ENCODE measurements at regions not wholly inside any gene's neighbourhood (a gene's known extent, or its start where the extent isn't known, plus 50 kb on each side); places are given as distances from the start of the nearest gene placed in this dataset.
"Not testable (repeated sequence)": the region's sequence is repeated elsewhere in the genome, so short reads cannot be mapped to it uniquely, and the experiment has no call there.

GRCh38 chr4:152193059-152193458 is 342.8 kb downstream of the FBXW7 start:
- H4K20me1 ChIP-seq: no peaks in the 10 kb centered on the region
- H3K9ac ChIP-seq: 0 out of 22 replicates have a peak overlapping the region, but pooled peaks of 1 of the 11 experiments have one; percentile 65
- H3K4me3 ChIP-seq: no peak overlapping the region
- no peaks in the 10 kb centered on the region for H3K27me3 ChIP-seq
- H3K27ac ChIP-seq: peak overlapping the region in 4 of 11 experiments; percentile 58 to 69 (median 64); a peak in 6 of 22 replicates
- H3K9me3 ChIP-seq (replicated peaks in 1 of 11): peaks cover 15 to 41% (median 34%) of the 10 kb centered on the region in 11 experiments
- peaks cover 0 to 10% (median 0%) of the 10 kb centered on the region in 11 experiments; a peak in 3 of 22 replicates for H3K36me3 ChIP-seq
- H3K4me2 ChIP-seq: peak overlapping the region in 7 of 11 experiments; percentile 60 to 93 (median 86); a peak in 12 of 22 replicates
- H3K4me1 ChIP-seq: peaks cover 46 to 67% (median 48%) of the 10 kb centered on the region in 10 experiments
- no peak for TF ChIP-seq Cebpa-rat (IDR thresholded peaks at IDR 0.05)

GRCh38 chr4:152190907-152191306 is 345.0 kb downstream of the FBXW7 start:
- Histone ChIP-seq H3K27ac (peak overlapping the region in 6 of 11 experiments; percentile 7 to 69 (median 60); a peak in 8 of 22 replicates), H4K20me1 (no peaks in the 10 kb centered on the region), H3K4me3 (peak overlapping the region in 2 of 10 experiments; percentile 12 to 26; a peak in 2 of 20 replicates), H3K9ac (peak overlapping the region in 2 of 11 experiments; percentile 50 to 58; a peak in 3 of 22 replicates), H3K9me3 (replicated peaks in 1 of 11) (peaks cover 15 to 29% (median 25%) of the 10 kb centered on the region in 11 experiments), H3K27me3 (no peaks in the 10 kb centered on the region), H3K4me1 (peaks cover 63 to 78% (median 69%) of the 10 kb centered on the region in 10 experiments), H3K4me2 (peak overlapping the region; percentile 48 to 93 (median 86)), H3K36me3 (peaks cover 0 to 6% (median 0%) of the 10 kb centered on the region in 11 experiments; a peak in 3 of 22 replicates)
- TF ChIP-seq Cebpa-rat (IDR thresholded peaks at IDR 0.05): no peak

GRCh38 chr4:152189451-152190179 is 346.3 kb downstream of the FBXW7 start:
- TF ChIP-seq Cebpa-rat (IDR thresholded peaks at IDR 0.05): no peak
- Histone ChIP-seq H3K9me3 (replicated peaks in 1 of 11) (peaks cover 7 to 22% (median 18%) of the 10 kb centered on the region in 11 experiments), H3K4me3 (peak overlapping the region in 3 of 10 experiments; percentile 7 to 30 (median 25); a peak in 4 of 20 replicates), H3K4me2 (peak overlapping the region; percentile 60 to 93 (median 86)), H3K27me3 (no peaks in the 10 kb centered on the region), H3K36me3 (peaks cover 0 to 5% (median 0%) of the 10 kb centered on the region in 11 experiments; a peak in 2 of 22 replicates), H3K27ac (peak overlapping the region in 10 of 11 experiments; percentile 9 to 69 (median 41); a peak in 13 of 22 replicates), H3K4me1 (peaks cover 76 to 91% (median 82%) of the 10 kb centered on the region in 10 experiments), H3K9ac (peak overlapping the region in 5 of 11 experiments; percentile 40 to 58 (median 50); a peak in 8 of 22 replicates), H4K20me1 (no peaks in the 10 kb centered on the region)

- TF ChIP-seq Cebpa-rat (IDR thresholded peaks at IDR 0.05): no peak
- Histone ChIP-seq H3K9ac (peak overlapping the region in 4 of 11 experiments; percentile 25 to 48 (median 35); a peak in 8 of 22 replicates), H3K4me1 (peaks cover 81 to 99% (median 90%) of the 10 kb centered on the region in 10 experiments), H3K36me3 (peaks cover 0 to 4% (median 0%) of the 10 kb centered on the region in 11 experiments; a peak in 1 of 22 replicates), H3K27me3 (no peaks in the 10 kb centered on the region), H3K4me3 (peak overlapping the region in 1 of 10 experiments; percentile 1; a peak in 2 of 20 replicates), H3K4me2 (peak overlapping the region; percentile 60 to 93 (median 86)), H3K9me3 (replicated peaks in 1 of 11) (peaks cover 0 to 22% (median 17%) of the 10 kb centered on the region in 11 experiments; a peak in 20 of 22 replicates), H3K27ac (peak overlapping the region in 8 of 11 experiments; percentile 6 to 75 (median 40); a peak in 11 of 22 replicates), H4K20me1 (no peaks in the 10 kb centered on the region)
These were observed 347.1 kb downstream of the FBXW7 start for GRCh38 chr4:152188801-152189200.

- H3K9me3 ChIP-seq (replicated peaks in 1 of 11): peaks cover 0 to 25% (median 20%) of the 10 kb centered on the region in 11 experiments; a peak in 17 of 22 replicates
These were observed 348.2 kb downstream of the FBXW7 start for GRCh38 chr4:152187693-152188092.

GRCh38 chr4:152185786-152186550 is 349.9 kb downstream of the FBXW7 start:
- TF ChIP-seq Cebpa-rat (IDR thresholded peaks at IDR 0.05): no peak
- Histone ChIP-seq H3K27ac (peak overlapping the region in 10 of 11 experiments; percentile 6 to 75 (median 62); a peak in 21 of 22 replicates), H3K4me3 (peak overlapping the region in 1 of 10 experiments; percentile 4; a peak in 1 of 20 replicates)

More at GRCh38 chr4:152187693-152188092, 348.2 kb downstream of the FBXW7 start:
- Histone ChIP-seq H3K4me1 (peaks cover 89 to 100% (median 95%) of the 10 kb centered on the region in 10 experiments), H3K4me2 (peak overlapping the region; percentile 60 to 93 (median 86)), H3K9ac (peak overlapping the region in 1 of 11 experiments; percentile 21; a peak in 1 of 22 replicates), H3K27ac (peak overlapping the region in 5 of 11 experiments; percentile 37 to 75 (median 69); a peak in 6 of 22 replicates), H4K20me1 (no peaks in the 10 kb centered on the region), H3K4me3 (no peak overlapping the region), H3K27me3 (no peaks in the 10 kb centered on the region), H3K36me3 (no peaks in the 10 kb centered on the region)
- no peak for TF ChIP-seq Cebpa-rat (IDR thresholded peaks at IDR 0.05)

GRCh38 chr4:152181150-152181549 is 354.7 kb downstream of the FBXW7 start:
- Histone ChIP-seq H3K9ac (no peak overlapping the region), H3K36me3 (no peaks in the 10 kb centered on the region), H3K27ac (no peak overlapping the region), H3K4me1 (peaks cover 28 to 40% (median 34%) of the 10 kb centered on the region in 10 experiments), H3K9me3 (replicated peaks in 1 of 11) (peaks cover 0 to 62% (median 39%) of the 10 kb centered on the region in 11 experiments; a peak in 17 of 22 replicates), H3K4me2 (peak overlapping the region in 6 of 11 experiments; percentile 12 to 52 (median 40); a peak in 6 of 22 replicates), H4K20me1 (no peaks in the 10 kb centered on the region), H3K4me3 (no peak overlapping the region), H3K27me3 (no peaks in the 10 kb centered on the region)
- TF ChIP-seq Cebpa-rat (IDR thresholded peaks at IDR 0.05): no peak

More at GRCh38 chr4:152185786-152186550, 349.9 kb downstream of the FBXW7 start:
- H3K36me3 ChIP-seq: no peaks in the 10 kb centered on the region
- peak overlapping the region in 7 of 11 experiments; percentile 2 to 55 (median 16); a peak in 10 of 22 replicates for H3K9ac ChIP-seq
- no peaks in the 10 kb centered on the region for H3K27me3 ChIP-seq
- peak overlapping the region; percentile 60 to 93 (median 86) for H3K4me2 ChIP-seq
- no peaks in the 10 kb centered on the region for H4K20me1 ChIP-seq
- peaks cover 76 to 83% (median 82%) of the 10 kb centered on the region in 10 experiments for H3K4me1 ChIP-seq
- peaks cover 0 to 33% (median 27%) of the 10 kb centered on the region in 11 experiments; a peak in 17 of 22 replicates for H3K9me3 ChIP-seq (replicated peaks in 1 of 11)

- no peak overlapping the region for H3K9ac ChIP-seq
- H3K4me2 ChIP-seq: no peak overlapping the region
- H3K36me3 ChIP-seq: no peaks in the 10 kb centered on the region
- H3K27me3 ChIP-seq: no peaks in the 10 kb centered on the region
- no peak overlapping the region for H3K27ac ChIP-seq
- no peaks in the 10 kb centered on the region for H4K20me1 ChIP-seq
- peaks cover 0 to 62% (median 39%) of the 10 kb centered on the region in 11 experiments; a peak in 17 of 22 replicates for H3K9me3 ChIP-seq (replicated peaks in 1 of 11)
- no peak overlapping the region for H3K4me3 ChIP-seq
- TF ChIP-seq Cebpa-rat (IDR thresholded peaks at IDR 0.05): no peak
- peaks cover 20 to 33% (median 27%) of the 10 kb centered on the region in 10 experiments for H3K4me1 ChIP-seq
These were observed 355.5 kb downstream of the FBXW7 start for GRCh38 chr4:152180369-152180768.

- not testable (repeated sequence) for H3K27ac ChIP-seq, H3K4me2 ChIP-seq, H3K4me3 ChIP-seq, H4K20me1 ChIP-seq, H3K27me3 ChIP-seq, H3K9ac ChIP-seq, H3K36me3 ChIP-seq
- peaks cover 0 to 11% (median 1%) of the 10 kb centered on the region in 10 experiments; a peak in 9 of 20 replicates for H3K4me1 ChIP-seq
- H3K9me3 ChIP-seq (replicated peaks in 1 of 11): peaks cover 0 to 36% (median 18%) of the 10 kb centered on the region in 11 experiments; a peak in 15 of 22 replicates
These were observed 358.4 kb downstream of the FBXW7 start for GRCh38 chr4:152177538-152177937.
